ENCODE measurements at regions not wholly inside any gene's neighbourhood (a gene's known extent, or its start where the extent isn't known, plus 50 kb on each side); places are given as distances from the start of the nearest gene placed in this dataset.
"Not testable (repeated sequence)": the region's sequence is repeated elsewhere in the genome, so short reads cannot be mapped to it uniquely, and the experiment has no call there.

- H3K4me1 ChIP-seq (replicated peaks) = no peaks in the 10 kb centered on the region
- H3K36me3 ChIP-seq = no peaks in the 10 kb centered on the region
- intact Hi-C loops (cut with DNase I) = no loop called here
- no peak overlapping the region for H3K4me3 ChIP-seq
- H3K27ac ChIP-seq = no peak overlapping the region
- TF ChIP-seq POLR2AphosphoS5 (IDR thresholded peaks at IDR 0.05) (no peak), CTCF (IDR thresholded peaks at IDR 0.05) (no peak), POLR2A (IDR thresholded peaks at IDR 0.05) (no peak)
- no peaks in the 10 kb centered on the region for H3K9me3 ChIP-seq
- whole genome bisulfite sequencing = 49% methylated on average over 2 of the region's 2 CpGs
- DNase-seq (ENCODE audit: low spot score) = no peak
- H3K27me3 ChIP-seq (replicated peaks; ENCODE audit: insufficient read depth) = no peaks in the 10 kb centered on the region
Observed at GRCh38 chr12:70078161-70078560, 165.1 kb upstream of the CNOT2 start.

- 71% methylated on average over 2 of the region's 2 CpGs for WGBS
- intact Hi-C loops (cut with DNase I) = no loop called here
- Histone ChIP-seq H3K4me1 (replicated peaks) (no peaks in the 10 kb centered on the region), H3K27ac (no peak overlapping the region), H3K9me3 (no peaks in the 10 kb centered on the region), H3K36me3 (no peaks in the 10 kb centered on the region), H3K27me3 (replicated peaks; ENCODE audit: insufficient read depth) (no peaks in the 10 kb centered on the region), H3K4me3 (no peak overlapping the region)
- TF ChIP-seq CTCF (IDR thresholded peaks at IDR 0.05) (no peak), POLR2A (IDR thresholded peaks at IDR 0.05) (no peak), POLR2AphosphoS5 (IDR thresholded peaks at IDR 0.05) (no peak)
- DNase-seq (ENCODE audit: low spot score) = no peak
Observed at GRCh38 chr12:70080566-70080965, 162.7 kb upstream of the CNOT2 start.

GRCh38 chr12:70082997-70083676 lies 160.1 kb upstream of the CNOT2 start:
- Histone ChIP-seq H3K27me3 (replicated peaks; ENCODE audit: insufficient read depth) (no peaks in the 10 kb centered on the region), H3K4me1 (replicated peaks) (no peaks in the 10 kb centered on the region), H3K36me3 (no peaks in the 10 kb centered on the region), H3K4me3 (no peak overlapping the region), H3K27ac (no peak overlapping the region), H3K9me3 (no peaks in the 10 kb centered on the region)
- TF ChIP-seq POLR2A (IDR thresholded peaks at IDR 0.05) (no peak), CTCF (IDR thresholded peaks at IDR 0.05) (no peak), POLR2AphosphoS5 (IDR thresholded peaks at IDR 0.05) (no peak)
- 67% methylated on average over 3 of the region's 3 CpGs for WGBS
- intact Hi-C loops (cut with DNase I) = no loop called here
- DNase-seq (ENCODE audit: low spot score) = no peak

GRCh38 chr12:70083677-70084020 lies 159.6 kb upstream of the CNOT2 start:
- intact Hi-C loops (cut with DNase I) = no loop called here
- no peaks in the 10 kb centered on the region for H3K9me3 ChIP-seq
- H3K4me3 ChIP-seq = no peak overlapping the region
- 91% methylated on average over 4 of the region's 4 CpGs for WGBS
- TF ChIP-seq CTCF (IDR thresholded peaks at IDR 0.05) (no peak), POLR2A (IDR thresholded peaks at IDR 0.05) (no peak)
- H3K4me1 ChIP-seq (replicated peaks) = no peaks in the 10 kb centered on the region
- H3K27me3 ChIP-seq (replicated peaks; ENCODE audit: insufficient read depth) = no peaks in the 10 kb centered on the region
- no peaks in the 10 kb centered on the region for H3K36me3 ChIP-seq
- DNase-seq (ENCODE audit: low spot score) = no peak
- H3K27ac ChIP-seq = no peak overlapping the region

GRCh38 chr12:70086372-70086771 lies 156.9 kb upstream of the CNOT2 start:
- H3K4me1 ChIP-seq (replicated peaks); H3K27ac ChIP-seq; H3K9me3 ChIP-seq; H3K4me3 ChIP-seq; H3K27me3 ChIP-seq (replicated peaks; ENCODE audit: insufficient read depth); H3K36me3 ChIP-seq; intact Hi-C loops (cut with DNase I); DNase-seq (ENCODE audit: low spot score): not testable (repeated sequence)
- 95% methylated on average over 8 of the region's 8 CpGs for WGBS

Data from prostate gland (tissue), 2 donors.